ENCODE measurements at regions not wholly inside any gene's neighbourhood (a gene's known extent, or its start where the extent isn't known, plus 50 kb on each side); places are given as distances from the start of the nearest gene placed in this dataset.

DNA sequence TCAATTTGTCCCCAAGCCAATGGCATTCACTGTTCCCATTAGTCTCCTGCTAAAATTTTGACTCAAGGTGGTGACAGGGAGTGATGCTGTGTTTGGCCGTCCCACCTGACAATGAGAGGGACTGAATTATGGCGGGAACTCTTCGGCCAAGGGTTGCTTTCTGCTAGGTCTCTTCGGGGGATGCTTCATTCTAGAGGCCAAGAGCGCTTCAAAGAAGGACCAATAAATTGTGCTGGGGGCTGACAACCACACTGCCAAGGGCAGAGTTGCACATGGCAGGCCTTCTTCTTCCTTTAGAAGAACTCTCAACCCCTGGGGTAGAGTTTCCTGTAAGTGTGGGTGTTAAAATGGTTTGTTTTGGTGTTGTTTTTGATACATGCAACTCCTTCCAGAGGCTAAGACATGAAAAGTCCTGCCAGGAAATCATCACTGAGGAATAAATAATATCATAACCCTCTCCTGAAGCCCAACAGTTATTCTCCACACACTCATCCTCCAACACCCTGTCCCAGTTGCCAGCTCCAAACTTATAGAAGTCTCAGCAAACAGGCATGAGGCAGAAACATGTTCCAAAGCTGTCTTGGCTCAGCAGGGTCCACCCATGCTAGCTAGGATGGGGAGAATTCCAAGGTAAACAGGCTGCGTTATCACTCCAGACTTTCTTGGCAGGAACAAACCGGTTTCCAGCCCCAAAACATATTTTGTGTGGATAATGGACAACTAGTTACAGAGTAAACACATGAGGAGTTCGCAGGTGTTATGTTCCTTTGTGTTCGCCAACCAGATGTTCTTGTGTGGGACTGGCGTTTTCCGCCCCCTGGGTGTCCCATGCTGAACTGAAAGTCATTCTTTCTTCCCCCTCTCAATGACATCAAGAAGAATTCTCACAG lies 396.7 kb upstream of the RGMA start:
- CTCF ChIA-PET = no interaction called here
- TF ChIP-seq, protein P1, sequence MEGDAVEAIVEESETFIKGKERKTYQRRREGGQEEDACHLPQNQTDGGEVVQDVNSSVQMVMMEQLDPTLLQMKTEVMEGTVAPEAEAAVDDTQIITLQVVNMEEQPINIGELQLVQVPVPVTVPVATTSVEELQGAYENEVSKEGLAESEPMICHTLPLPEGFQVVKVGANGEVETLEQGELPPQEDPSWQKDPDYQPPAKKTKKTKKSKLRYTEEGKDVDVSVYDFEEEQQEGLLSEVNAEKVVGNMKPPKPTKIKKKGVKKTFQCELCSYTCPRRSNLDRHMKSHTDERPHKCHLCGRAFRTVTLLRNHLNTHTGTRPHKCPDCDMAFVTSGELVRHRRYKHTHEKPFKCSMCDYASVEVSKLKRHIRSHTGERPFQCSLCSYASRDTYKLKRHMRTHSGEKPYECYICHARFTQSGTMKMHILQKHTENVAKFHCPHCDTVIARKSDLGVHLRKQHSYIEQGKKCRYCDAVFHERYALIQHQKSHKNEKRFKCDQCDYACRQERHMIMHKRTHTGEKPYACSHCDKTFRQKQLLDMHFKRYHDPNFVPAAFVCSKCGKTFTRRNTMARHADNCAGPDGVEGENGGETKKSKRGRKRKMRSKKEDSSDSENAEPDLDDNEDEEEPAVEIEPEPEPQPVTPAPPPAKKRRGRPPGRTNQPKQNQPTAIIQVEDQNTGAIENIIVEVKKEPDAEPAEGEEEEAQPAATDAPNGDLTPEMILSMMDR (IDR thresholded peaks at IDR 0.05; ENCODE audit: unreplicated experiment) = no peak
- no peaks in the 10 kb centered on the region for H3K4me1 Mint-ChIP-seq (ENCODE audit: low read depth, unreplicated experiment)
- no peak overlapping the region for H3K27ac Mint-ChIP-seq (ENCODE audit: unreplicated experiment)
- H3K9me3 Mint-ChIP-seq (ENCODE audit: low read depth, unreplicated experiment) = peaks cover 3% of the 10 kb centered on the region
- BruUV-seq (replicated peaks) = no TSS peak
- no peak for DNase-seq
- no peaks in the 10 kb centered on the region for H3K36me3 Mint-ChIP-seq (ENCODE audit: insufficient read depth, unreplicated experiment)
- intact Hi-C loops (cut with micrococcal nuclease; ENCODE audit: unreplicated experiment) = no loop called here
- peaks cover 1% of the 10 kb centered on the region for H3K27me3 Mint-ChIP-seq (ENCODE audit: unreplicated experiment)
- no peak overlapping the region for H3K4me3 Mint-ChIP-seq (ENCODE audit: low read depth, unreplicated experiment)

DNA sequence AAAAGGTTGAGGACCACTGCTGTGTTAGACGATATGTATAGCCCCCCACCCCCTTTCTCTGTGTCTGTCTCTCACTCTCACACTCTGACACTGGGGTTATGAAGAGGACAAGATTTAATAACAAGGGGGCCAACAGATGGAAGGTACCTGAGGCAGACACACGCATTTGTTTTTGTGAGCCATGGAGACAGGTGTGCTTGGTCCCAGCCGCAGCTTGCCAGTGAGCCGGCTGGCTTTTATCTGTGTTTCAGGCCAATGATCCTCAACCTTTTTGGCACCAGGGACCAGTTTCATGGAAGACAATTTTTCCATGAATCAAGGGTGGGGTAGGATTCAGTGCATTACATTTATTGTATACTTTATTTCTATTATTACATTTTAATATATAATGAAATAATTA lies 394.9 kb upstream of the RGMA start:
- no peak for DNase-seq
- no peak overlapping the region for H3K27ac Mint-ChIP-seq (ENCODE audit: unreplicated experiment)
- CTCF ChIA-PET = no interaction called here
- TF ChIP-seq, protein P1 (IDR thresholded peaks at IDR 0.05; ENCODE audit: unreplicated experiment) = no peak
- intact Hi-C loops (cut with micrococcal nuclease; ENCODE audit: unreplicated experiment) = no loop called here
- BruUV-seq (replicated peaks) = no TSS peak
- H3K36me3 Mint-ChIP-seq (ENCODE audit: insufficient read depth, unreplicated experiment) = no peaks in the 10 kb centered on the region
- no peak overlapping the region for H3K4me3 Mint-ChIP-seq (ENCODE audit: low read depth, unreplicated experiment)
- peaks cover 5% of the 10 kb centered on the region for H3K4me1 Mint-ChIP-seq (ENCODE audit: low read depth, unreplicated experiment)
- H3K27me3 Mint-ChIP-seq (ENCODE audit: unreplicated experiment) = no peaks in the 10 kb centered on the region
- peaks cover 3% of the 10 kb centered on the region for H3K9me3 Mint-ChIP-seq (ENCODE audit: low read depth, unreplicated experiment)

DNA sequence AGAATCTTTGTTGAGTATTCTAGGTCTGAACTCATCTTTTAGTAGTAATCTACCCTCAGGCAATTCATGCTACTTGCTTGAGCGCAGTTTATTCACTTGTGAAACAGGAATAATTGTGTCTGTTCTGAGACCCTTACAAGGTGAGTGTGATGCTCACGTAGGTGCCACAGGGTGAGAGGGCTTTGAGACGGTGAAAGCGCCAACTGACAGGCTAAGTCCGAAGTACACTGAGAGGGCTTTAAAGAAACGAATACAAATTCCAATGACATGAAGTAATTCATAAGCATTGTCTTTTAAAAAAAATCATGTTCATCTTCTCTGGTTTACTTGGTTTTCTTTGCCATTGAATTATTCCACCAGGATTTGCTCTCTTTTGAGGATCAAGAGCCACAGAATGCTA lies 393.7 kb upstream of the RGMA start:
- no TSS peak for BruUV-seq (replicated peaks)
- H3K4me3 Mint-ChIP-seq (ENCODE audit: low read depth, unreplicated experiment) = no peak overlapping the region
- CTCF ChIA-PET = no interaction called here
- H3K27ac Mint-ChIP-seq (ENCODE audit: unreplicated experiment) = no peak overlapping the region
- intact Hi-C loops (cut with micrococcal nuclease; ENCODE audit: unreplicated experiment) = no loop called here
- H3K9me3 Mint-ChIP-seq (ENCODE audit: low read depth, unreplicated experiment) = peaks cover 8% of the 10 kb centered on the region
- peaks cover 14% of the 10 kb centered on the region for H3K4me1 Mint-ChIP-seq (ENCODE audit: low read depth, unreplicated experiment)
- no peaks in the 10 kb centered on the region for H3K27me3 Mint-ChIP-seq (ENCODE audit: unreplicated experiment)
- no peaks in the 10 kb centered on the region for H3K36me3 Mint-ChIP-seq (ENCODE audit: insufficient read depth, unreplicated experiment)
- DNase-seq = no peak
- TF ChIP-seq, protein P1 (IDR thresholded peaks at IDR 0.05; ENCODE audit: unreplicated experiment) = no peak

DNA sequence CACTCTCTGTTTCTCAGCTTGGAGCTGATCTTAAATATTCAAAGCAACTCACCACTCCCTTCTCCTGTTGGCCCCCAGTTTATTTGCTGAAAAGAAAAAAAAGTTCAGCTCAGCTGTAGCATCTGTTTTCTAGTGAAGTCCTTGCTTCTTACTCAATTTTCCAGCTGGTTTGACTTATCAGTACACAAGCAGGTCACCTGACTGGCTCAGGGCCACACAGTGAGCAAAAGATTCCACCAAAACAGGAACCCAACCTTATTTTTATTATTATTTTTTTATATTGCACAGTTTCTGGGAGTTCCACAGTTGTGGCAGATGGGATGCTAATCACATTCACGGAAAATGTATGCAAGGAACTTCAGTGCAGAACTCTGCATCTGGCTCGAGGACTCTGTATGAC lies 390.7 kb upstream of the RGMA start:
- DNase-seq = no peak
- no peaks in the 10 kb centered on the region for H3K27me3 Mint-ChIP-seq (ENCODE audit: unreplicated experiment)
- no TSS peak for BruUV-seq (replicated peaks)
- CTCF ChIA-PET = no interaction called here
- peaks cover 8% of the 10 kb centered on the region for H3K9me3 Mint-ChIP-seq (ENCODE audit: low read depth, unreplicated experiment)
- H3K4me1 Mint-ChIP-seq (ENCODE audit: low read depth, unreplicated experiment) = peaks cover 14% of the 10 kb centered on the region
- no peak overlapping the region for H3K4me3 Mint-ChIP-seq (ENCODE audit: low read depth, unreplicated experiment)
- intact Hi-C loops (cut with micrococcal nuclease; ENCODE audit: unreplicated experiment) = no loop called here
- TF ChIP-seq, protein P1 (IDR thresholded peaks at IDR 0.05; ENCODE audit: unreplicated experiment) = no peak
- no peaks in the 10 kb centered on the region for H3K36me3 Mint-ChIP-seq (ENCODE audit: insufficient read depth, unreplicated experiment)
- H3K27ac Mint-ChIP-seq (ENCODE audit: unreplicated experiment) = no peak overlapping the region
